ENCODE measurements at regions not wholly inside any gene's neighbourhood (a gene's known extent, or its start where the extent isn't known, plus 50 kb on each side); places are given as distances from the start of the nearest gene placed in this dataset.
"Not testable (repeated sequence)": the region's sequence is repeated elsewhere in the genome, so short reads cannot be mapped to it uniquely, and the experiment has no call there.

GRCh38 chr16:16956376-16956775 lies 514.4 kb downstream of the XYLT1 start:
- H3K4me3 Mint-ChIP-seq (ENCODE audit: low read depth), result no peak overlapping the region
- no peak for DNase-seq (ENCODE audit: low spot score)
- intact Hi-C loops (cut with micrococcal nuclease), result no loop called here
- H3K36me3 Mint-ChIP-seq (ENCODE audit: low read depth), result no peaks in the 10 kb centered on the region
- H3K27ac Mint-ChIP-seq, result no peak overlapping the region
- peaks cover 3% of the 10 kb centered on the region for H3K27me3 Mint-ChIP-seq (ENCODE audit: low read depth)
- H3K9me3 Mint-ChIP-seq, result no peaks in the 10 kb centered on the region
- peaks cover 3% of the 10 kb centered on the region for H3K4me1 Mint-ChIP-seq (ENCODE audit: low read depth)

- no peaks in the 10 kb centered on the region for H3K9me3 Mint-ChIP-seq
- intact Hi-C loops (cut with micrococcal nuclease), result no loop called here
- no peaks in the 10 kb centered on the region for H3K36me3 Mint-ChIP-seq (ENCODE audit: low read depth)
- H3K27me3 Mint-ChIP-seq (ENCODE audit: low read depth), result peaks cover 5% of the 10 kb centered on the region
- H3K4me3 Mint-ChIP-seq (ENCODE audit: low read depth), result no peak overlapping the region
- H3K4me1 Mint-ChIP-seq (ENCODE audit: low read depth), result peaks cover 3% of the 10 kb centered on the region
- DNase-seq (ENCODE audit: low spot score), result no peak
- no peak overlapping the region for H3K27ac Mint-ChIP-seq
These were observed 510.0 kb downstream of the XYLT1 start for GRCh38 chr16:16960785-16961184.

- intact Hi-C loops (cut with micrococcal nuclease), result no loop called here
- no peaks in the 10 kb centered on the region for H3K9me3 Mint-ChIP-seq
These were observed 504.3 kb downstream of the XYLT1 start for GRCh38 chr16:16966439-16966838.

GRCh38 chr16:16971042-16971441 lies 499.7 kb downstream of the XYLT1 start:
- H3K27ac Mint-ChIP-seq, result no peak overlapping the region
- no peak overlapping the region for H3K4me3 Mint-ChIP-seq (ENCODE audit: low read depth)
- DNase-seq (ENCODE audit: low spot score), result no peak
- no peaks in the 10 kb centered on the region for H3K9me3 Mint-ChIP-seq
- no peaks in the 10 kb centered on the region for H3K4me1 Mint-ChIP-seq (ENCODE audit: low read depth)
- peaks cover 4% of the 10 kb centered on the region for H3K27me3 Mint-ChIP-seq (ENCODE audit: low read depth)
- intact Hi-C loops (cut with micrococcal nuclease), result no loop called here
- H3K36me3 Mint-ChIP-seq (ENCODE audit: low read depth), result no peaks in the 10 kb centered on the region

More at GRCh38 chr16:16966439-16966838, 504.3 kb downstream of the XYLT1 start:
- Mint-ChIP-seq H3K4me1 (ENCODE audit: low read depth) (no peaks in the 10 kb centered on the region), H3K4me3 (ENCODE audit: low read depth) (no peak overlapping the region), H3K27me3 (ENCODE audit: low read depth) (peaks cover 7% of the 10 kb centered on the region), H3K27ac (no peak overlapping the region), H3K36me3 (ENCODE audit: low read depth) (no peaks in the 10 kb centered on the region)
- no peak for DNase-seq (ENCODE audit: low spot score)

GRCh38 chr16:16972831-16973230 lies 497.9 kb downstream of the XYLT1 start:
- no peaks in the 10 kb centered on the region for H3K27me3 Mint-ChIP-seq (ENCODE audit: low read depth)
- DNase-seq (ENCODE audit: low spot score), result no peak
- intact Hi-C loops (cut with micrococcal nuclease), result no loop called here
- H3K36me3 Mint-ChIP-seq (ENCODE audit: low read depth), result no peaks in the 10 kb centered on the region
- H3K9me3 Mint-ChIP-seq, result no peaks in the 10 kb centered on the region
- no peak overlapping the region for H3K27ac Mint-ChIP-seq
- H3K4me3 Mint-ChIP-seq (ENCODE audit: low read depth), result no peak overlapping the region
- H3K4me1 Mint-ChIP-seq (ENCODE audit: low read depth), result no peaks in the 10 kb centered on the region

GRCh38 chr16:16973707-16974591 lies 496.8 kb downstream of the XYLT1 start:
- Mint-ChIP-seq H3K27ac (no peak overlapping the region), H3K4me3 (ENCODE audit: low read depth) (no peak overlapping the region), H3K4me1 (ENCODE audit: low read depth) (no peaks in the 10 kb centered on the region), H3K27me3 (ENCODE audit: low read depth) (no peaks in the 10 kb centered on the region), H3K36me3 (ENCODE audit: low read depth) (no peaks in the 10 kb centered on the region), H3K9me3 (no peaks in the 10 kb centered on the region)
- DNase-seq (ENCODE audit: low spot score), result no peak
- intact Hi-C loops (cut with micrococcal nuclease), result no loop called here

GRCh38 chr16:16982614-16983013 lies 488.1 kb downstream of the XYLT1 start:
- Mint-ChIP-seq H3K9me3 (peaks cover 5% of the 10 kb centered on the region), H3K4me3 (ENCODE audit: low read depth) (no peak overlapping the region), H3K36me3 (ENCODE audit: low read depth) (no peaks in the 10 kb centered on the region), H3K4me1 (ENCODE audit: low read depth) (no peaks in the 10 kb centered on the region), H3K27ac (no peak overlapping the region), H3K27me3 (ENCODE audit: low read depth) (no peaks in the 10 kb centered on the region)
- DNase-seq (ENCODE audit: low spot score), result no peak
- intact Hi-C loops (cut with micrococcal nuclease), result no loop called here

GRCh38 chr16:16983582-16983981 lies 487.2 kb downstream of the XYLT1 start:
- Mint-ChIP-seq H3K4me1 (ENCODE audit: low read depth) (no peaks in the 10 kb centered on the region), H3K36me3 (ENCODE audit: low read depth) (no peaks in the 10 kb centered on the region), H3K9me3 (peaks cover 5% of the 10 kb centered on the region), H3K27ac (no peak overlapping the region), H3K27me3 (ENCODE audit: low read depth) (no peaks in the 10 kb centered on the region), H3K4me3 (ENCODE audit: low read depth) (no peak overlapping the region)
- intact Hi-C loops (cut with micrococcal nuclease), result no loop called here
- no peak for DNase-seq (ENCODE audit: low spot score)

GRCh38 chr16:16984091-16984490 lies 486.7 kb downstream of the XYLT1 start:
- intact Hi-C loops (cut with micrococcal nuclease); H3K4me3 Mint-ChIP-seq (ENCODE audit: low read depth); H3K9me3 Mint-ChIP-seq; H3K27ac Mint-ChIP-seq; DNase-seq (ENCODE audit: low spot score); H3K4me1 Mint-ChIP-seq (ENCODE audit: low read depth); H3K36me3 Mint-ChIP-seq (ENCODE audit: low read depth); H3K27me3 Mint-ChIP-seq (ENCODE audit: low read depth): not testable (repeated sequence)

GRCh38 chr16:16985707-16986106 lies 485.1 kb downstream of the XYLT1 start:
- Mint-ChIP-seq H3K4me3 (ENCODE audit: low read depth) (no peak overlapping the region), H3K27ac (no peak overlapping the region), H3K27me3 (ENCODE audit: low read depth) (no peaks in the 10 kb centered on the region), H3K4me1 (ENCODE audit: low read depth) (no peaks in the 10 kb centered on the region), H3K9me3 (peaks cover 5% of the 10 kb centered on the region), H3K36me3 (ENCODE audit: low read depth) (no peaks in the 10 kb centered on the region)
- DNase-seq (ENCODE audit: low spot score), result no peak
- intact Hi-C loops (cut with micrococcal nuclease), result no loop called here

GRCh38 chr16:16988963-16989362 lies 481.8 kb downstream of the XYLT1 start:
- H3K4me3 Mint-ChIP-seq (ENCODE audit: low read depth), result no peak overlapping the region
- intact Hi-C loops (cut with micrococcal nuclease), result no loop called here
- DNase-seq (ENCODE audit: low spot score), result no peak
- H3K27ac Mint-ChIP-seq, result no peak overlapping the region
- H3K27me3 Mint-ChIP-seq (ENCODE audit: low read depth), result no peaks in the 10 kb centered on the region
- H3K36me3 Mint-ChIP-seq (ENCODE audit: low read depth), result no peaks in the 10 kb centered on the region
- H3K9me3 Mint-ChIP-seq, result peaks cover 5% of the 10 kb centered on the region
- H3K4me1 Mint-ChIP-seq (ENCODE audit: low read depth), result peaks cover 9% of the 10 kb centered on the region

- H3K4me1 Mint-ChIP-seq (ENCODE audit: low read depth), result peaks cover 11% of the 10 kb centered on the region
- intact Hi-C loops (cut with micrococcal nuclease), result no loop called here
- peaks cover 5% of the 10 kb centered on the region for H3K9me3 Mint-ChIP-seq
- H3K4me3 Mint-ChIP-seq (ENCODE audit: low read depth), result no peak overlapping the region
- no peaks in the 10 kb centered on the region for H3K27me3 Mint-ChIP-seq (ENCODE audit: low read depth)
- no peaks in the 10 kb centered on the region for H3K36me3 Mint-ChIP-seq (ENCODE audit: low read depth)
- H3K27ac Mint-ChIP-seq, result no peak overlapping the region
- DNase-seq (ENCODE audit: low spot score), result no peak
These were observed 481.4 kb downstream of the XYLT1 start for GRCh38 chr16:16989368-16989767.

GRCh38 chr16:16991711-16992110 lies 479.0 kb downstream of the XYLT1 start:
- H3K4me1 Mint-ChIP-seq (ENCODE audit: low read depth), result peaks cover 11% of the 10 kb centered on the region
- H3K27me3 Mint-ChIP-seq (ENCODE audit: low read depth), result peaks cover 3% of the 10 kb centered on the region
- H3K36me3 Mint-ChIP-seq (ENCODE audit: low read depth), result no peaks in the 10 kb centered on the region
- no peak overlapping the region for H3K27ac Mint-ChIP-seq
- no peak overlapping the region for H3K4me3 Mint-ChIP-seq (ENCODE audit: low read depth)
- DNase-seq (ENCODE audit: low spot score), result no peak
- no peaks in the 10 kb centered on the region for H3K9me3 Mint-ChIP-seq
- intact Hi-C loops (cut with micrococcal nuclease), result no loop called here
